ENCODE measurements at regions not wholly inside any gene's neighbourhood (a gene's known extent, or its start where the extent isn't known, plus 50 kb on each side); places are given as distances from the start of the nearest gene placed in this dataset.

DNA sequence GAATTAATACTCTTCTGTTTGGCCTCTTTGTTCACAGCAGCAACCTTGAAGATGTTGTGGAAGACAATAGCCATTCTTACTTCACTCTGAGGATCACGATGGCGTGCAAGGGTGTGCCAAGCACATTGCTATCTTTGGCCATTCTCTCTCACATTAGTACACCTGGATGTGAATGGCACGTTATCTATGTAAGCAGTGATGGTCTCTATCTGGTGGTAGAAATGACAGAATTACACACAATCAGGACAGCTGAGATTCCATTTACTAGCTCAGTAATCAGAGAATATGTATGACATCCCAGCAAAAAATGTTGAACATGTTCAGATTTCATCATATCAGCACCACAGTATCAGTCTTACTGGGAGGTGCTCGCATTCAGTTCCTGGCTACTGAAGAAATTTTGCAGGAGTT lies 116.2 kb downstream of the LCA5 start:
- TF ChIP-seq POLR2AphosphoS5 (IDR thresholded peaks at IDR 0.05; ENCODE audit: low read depth, low read length) = no peak
- no peak for TF ChIP-seq POLR2A (IDR thresholded peaks at IDR 0.05; ENCODE audit: low read depth, low read length)
- TF ChIP-seq TAF1 (IDR thresholded peaks at IDR 0.05; ENCODE audit: low read depth, low read length) = no peak
- TF ChIP-seq SPI1 (IDR thresholded peaks at IDR 0.05; ENCODE audit: low read depth, low read length) = no peak
